IMR-90 (cell line): ENCODE measurements at regions not wholly inside any gene's neighbourhood (a gene's known extent, or its start where the extent isn't known, plus 50 kb on each side); places are given as distances from the start of the nearest gene placed in this dataset.

ENCODE experiments used
- ATAC-seq: fragments of 200-7000 bp; cut with Tn5 transposase; 2 replicates; pipeline ENCODE4 v1.9.1; 2020; ENCODE audit warnings: low read depth, mild to moderate bottlenecking, moderate library complexity
- BruUV-seq: library from RNA; stranded (reverse); fragments of 400-500 nt; replicated peaks from 2 replicates; lab custom pipeline; 2021; lab: Mats Ljungman, UMichigan
- CTCF ChIA-PET: fragments of 300-600 bp; formaldehyde crosslinking; extraction: SDS; loops from one replicate; lab custom pipeline; 2021; ENCODE audit warnings: antibody characterized with exemption; lab: Yijun Ruan, JAX
- POLR2A ChIA-PET: fragments of 300-600 bp; sonication (Branson Sonifier 250); formaldehyde crosslinking; loops from one replicate; lab custom pipeline; 2022; ENCODE audit warnings: antibody characterized with exemption; ENCODE audit not compliant: unreplicated experiment; lab: Charles Lee
- DNase-seq: peaks from one replicate; pipeline ENCODE4 v3.0.0; 2013
- H2AFZ ChIP-seq: replicated peaks from 2 replicates; pipeline ENCODE3; 2013; ENCODE audit warnings: low read length, mild to moderate bottlenecking; ENCODE audit not compliant: poor library complexity
- H2AK5ac ChIP-seq: 2 replicates; pipeline ENCODE4 v1.6.1; 2013; ENCODE audit warnings: low read depth, low read length, inconsistent platforms
- H2AK9ac ChIP-seq: replicated peaks from 2 replicates; pipeline ENCODE3; 2013; ENCODE audit warnings: mild to moderate bottlenecking, low read depth, low read length, moderate library complexity; ENCODE audit not compliant: poor library complexity
- H2BK120ac ChIP-seq: 2 replicates; pipeline ENCODE4 v1.6.1; 2013; ENCODE audit warnings: low read depth, low read length, inconsistent platforms
- H2BK15ac ChIP-seq: 3 replicates; pipeline ENCODE4 v1.6.1; 2013; ENCODE audit warnings: low read depth, low read length, inconsistent platforms
- H2BK20ac ChIP-seq: 2 replicates; pipeline ENCODE4 v1.6.1; 2013; ENCODE audit warnings: low read depth, mild to moderate bottlenecking, inconsistent platforms, low read length, moderate library complexity
- H2BK5ac ChIP-seq: 2 replicates; pipeline ENCODE4 v1.6.1; 2013; ENCODE audit warnings: mild to moderate bottlenecking, low read depth, low read length, inconsistent platforms; ENCODE audit not compliant: poor library complexity, severe bottlenecking
- H3K14ac ChIP-seq: replicated peaks from 2 replicates; pipeline ENCODE4 v1.6.1; 2013; ENCODE audit warnings: low read depth, low read length, inconsistent platforms
- H3K18ac ChIP-seq: 2 replicates; pipeline ENCODE4 v1.6.1; 2013; ENCODE audit warnings: low read depth, low read length, control low read depth
- H3K23ac ChIP-seq: 2 replicates; pipeline ENCODE4 v1.6.1; 2013; ENCODE audit warnings: low read depth, low read length, inconsistent platforms
- H3K27ac ChIP-seq: 2 replicates; pipeline ENCODE4 v1.5.1; 2013; ENCODE audit warnings: mild to moderate bottlenecking, control low read depth, low read length; ENCODE audit not compliant: insufficient read depth
- H3K27me3 ChIP-seq: 2 replicates; pipeline ENCODE4 v1.6.1; 2013; ENCODE audit warnings: low read length; ENCODE audit not compliant: control insufficient read depth, insufficient read depth
- H3K36me3 ChIP-seq: 2 replicates; pipeline ENCODE4 v1.6.1; 2013; ENCODE audit warnings: low read length, mixed read lengths; ENCODE audit not compliant: control insufficient read depth, insufficient read depth
- H3K4ac ChIP-seq: 2 replicates; pipeline ENCODE4 v1.6.1; 2013; ENCODE audit warnings: low read depth, low read length, inconsistent platforms
- H3K4me1 ChIP-seq: 2 replicates; pipeline ENCODE4 v1.6.1; 2013; ENCODE audit warnings: low read length, mixed read lengths; ENCODE audit not compliant: control insufficient read depth, insufficient read depth
- H3K4me2 ChIP-seq: 2 replicates; pipeline ENCODE4 v1.6.1; 2013; ENCODE audit warnings: low read depth, mild to moderate bottlenecking, control low read depth, low read length, moderate library complexity
- H3K4me3 ChIP-seq: 2 replicates; pipeline ENCODE4 v1.5.1; 2013; ENCODE audit warnings: low read depth, mild to moderate bottlenecking, control low read depth, low read length, moderate library complexity; ENCODE audit not compliant: insufficient read depth
- H3K56ac ChIP-seq: 2 replicates; pipeline ENCODE4 v1.6.1; 2013; ENCODE audit warnings: low read length, inconsistent platforms; ENCODE audit not compliant: insufficient read depth; ENCODE audit errors: extremely low read depth
- H3K79me1 ChIP-seq, 2 experiments: 2 replicates each; pipeline ENCODE4 v1.6.1; 2013; ENCODE audit warnings: low read length in 2 of 2, inconsistent platforms in 1 of 2, low read depth in 1 of 2
- H3K9ac ChIP-seq: 2 replicates; pipeline ENCODE4 v1.6.1; 2013; ENCODE audit warnings: low read depth, low read length, control low read depth
- H3K9me1 ChIP-seq: 2 replicates; pipeline ENCODE4 v1.6.1; 2013; ENCODE audit warnings: low read length, inconsistent platforms; ENCODE audit not compliant: insufficient read depth
- H3K9me3 ChIP-seq: 2 replicates; pipeline ENCODE4 v1.6.1; 2013; ENCODE audit warnings: low read length; ENCODE audit not compliant: control insufficient read depth, insufficient read depth
- H4K20me1 ChIP-seq: 2 replicates; pipeline ENCODE4 v1.6.1; 2013; ENCODE audit warnings: low read length, inconsistent platforms; ENCODE audit not compliant: insufficient read depth
- H4K5ac ChIP-seq: 2 replicates; pipeline ENCODE4 v1.6.1; 2013; ENCODE audit warnings: mild to moderate bottlenecking, low read depth, low read length, control low read depth
- H4K8ac ChIP-seq, 2 experiments: 2 replicates each; pipeline ENCODE4 v1.6.1; 2013; ENCODE audit warnings: low read depth in 2 of 2, low read length in 2 of 2, control low read depth in 1 of 2, inconsistent platforms in 1 of 2
- H4K91ac ChIP-seq: 2 replicates; pipeline ENCODE4 v1.6.1; 2013; ENCODE audit warnings: low read depth, low read length, inconsistent platforms; ENCODE audit not compliant: insufficient read depth
- BHLHE40 ChIP-seq: fragments of 150-350 bp; IDR thresholded peaks from 2 replicates; pipeline ENCODE4 v1.6.1; 2016; ENCODE audit warnings: mild to moderate bottlenecking, low read depth, low read length
- CHD1 ChIP-seq: IDR thresholded peaks from 2 replicates; pipeline ENCODE4 v1.6.1; 2012; ENCODE audit warnings: low read depth, low read length, improper control_type of control experiment
- MAFK ChIP-seq: IDR thresholded peaks from 2 replicates; pipeline ENCODE4 v1.6.1; 2012; ENCODE audit warnings: low read depth, low read length, improper control_type of control experiment
- MXI1 ChIP-seq: IDR thresholded peaks from 2 replicates; pipeline ENCODE4 v1.6.1; 2012; ENCODE audit warnings: low read depth, mild to moderate bottlenecking, low read length, moderate library complexity, borderline replicate concordance
- RAD21 ChIP-seq: IDR thresholded peaks from 2 replicates; pipeline ENCODE4 v1.6.1; 2012; ENCODE audit warnings: low read length, improper control_type of control experiment
- RFX5 ChIP-seq: IDR thresholded peaks from 2 replicates; pipeline ENCODE4 v1.8.0; 2012; ENCODE audit warnings: low read depth, mild to moderate bottlenecking, low read length, moderate library complexity
- SMC3 ChIP-seq: fragments of 150-350 bp; IDR thresholded peaks from 2 replicates; pipeline ENCODE4 v1.6.1; 2016; ENCODE audit warnings: low read depth, mild to moderate bottlenecking, antibody characterized with exemption, low read length, moderate library complexity
- WGBS, 2 experiments: methylation state at CpG; one replicate each; pipeline versions ENCODE4 v1.1.5 to v1.1.7; 2013; ENCODE audit warnings: missing lambda C conversion rate in 2 of 2; ENCODE audit not compliant: insufficient read length in 1 of 2; ENCODE audit errors: extremely low coverage in 2 of 2; 5-methylcytosine and 5-hydroxymethylcytosine counted together
- dilution Hi-C: fragments of 300-500 bp; cut with HindIII; formaldehyde crosslinking; loops from one replicate; pipeline ENCODE4 v1.14.3; 2018; ENCODE audit warnings: low sequenced_read_pairs; ENCODE audit not compliant: unreplicated experiment
- in situ Hi-C: fragments of 300-500 bp; cut with MboI; formaldehyde crosslinking; loops from 3 replicates; pipeline ENCODE4 v1.14.3; 2019; ENCODE audit warnings: low sequenced_read_pairs, inconsistent platforms, mixed read lengths
- intact Hi-C: fragments of 100-400 bp; cut with micrococcal nuclease; formaldehyde crosslinking; loops from 2 replicates; pipeline ENCODE4 v1.10.0; 2022

DNA sequence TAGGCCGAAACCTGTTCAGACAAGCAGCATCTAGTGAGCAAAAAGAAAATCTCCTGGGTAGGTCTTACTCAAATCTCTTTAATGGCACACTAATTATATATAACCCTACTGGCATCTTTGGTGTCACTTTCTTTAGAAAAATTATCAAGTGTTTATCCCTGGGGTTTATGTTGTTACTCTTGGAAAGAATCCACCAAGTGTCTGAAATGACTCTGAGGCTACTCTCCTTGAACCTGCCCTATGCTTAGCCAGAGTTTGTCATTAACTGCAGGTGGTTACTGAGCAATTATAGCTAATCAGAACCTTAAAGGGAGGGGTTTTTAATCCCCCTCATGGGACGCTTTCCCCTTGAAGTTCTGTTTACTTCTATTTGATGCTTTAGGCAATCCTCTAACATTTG lies 381.9 kb downstream of the PLK2 start:
- H2BK120ac ChIP-seq: no peak overlapping the region
- ChIA-PET CTCF (no interaction called here), POLR2A (no interaction called here)
- no peak overlapping the region for H4K8ac ChIP-seq
- H3K23ac ChIP-seq: no peak overlapping the region
- BruUV-seq: no TSS peak
- H3K56ac ChIP-seq: no peak overlapping the region
- H4K5ac ChIP-seq: no peak overlapping the region
- H4K20me1 ChIP-seq: no peaks in the 10 kb centered on the region
- no peak overlapping the region for H3K14ac ChIP-seq
- H3K36me3 ChIP-seq: no peaks in the 10 kb centered on the region
- H4K91ac ChIP-seq: no peak overlapping the region
- H3K9me3 ChIP-seq: no peaks in the 10 kb centered on the region
- H2AK5ac ChIP-seq: no peak overlapping the region
- no peak overlapping the region for H3K4me3 ChIP-seq
- H3K9ac ChIP-seq: no peak overlapping the region
- dilution Hi-C loops (no loop called here), in situ Hi-C loops (no loop called here), intact Hi-C loops (no loop called here)
- no peak overlapping the region for H3K27ac ChIP-seq
- no peak overlapping the region for H2BK15ac ChIP-seq
- H2BK5ac ChIP-seq: no peak overlapping the region
- no peak for TF ChIP-seq RFX5
- TF ChIP-seq CHD1: no peak
- TF ChIP-seq BHLHE40: no peak
- no peak for TF ChIP-seq MAFK
- no peak for TF ChIP-seq RAD21
- no peak for TF ChIP-seq MXI1
- no peak for TF ChIP-seq SMC3
- WGBS, 2 experiments: no CpG with 5 or more reads among the region's 2 CpGs
- no peak for DNase-seq
- no peaks in the 10 kb centered on the region for H3K9me1 ChIP-seq
- H3K4me1 ChIP-seq: peaks cover 2% of the 10 kb centered on the region; the same call in 1 of the 2 replicates
- H3K27me3 ChIP-seq: no peaks in the 10 kb centered on the region
- no peak overlapping the region for H2AK9ac ChIP-seq
- ATAC-seq: no peak
- no peak overlapping the region for H2AFZ ChIP-seq
- no peak overlapping the region for H3K4me2 ChIP-seq
- no peak overlapping the region for H3K4ac ChIP-seq
- no peak overlapping the region for H3K18ac ChIP-seq
- no peaks in the 10 kb centered on the region for H3K79me1 ChIP-seq
- H2BK20ac ChIP-seq: no peak overlapping the region
